ENCODE measurements at regions not wholly inside any gene's neighbourhood (a gene's known extent, or its start where the extent isn't known, plus 50 kb on each side); places are given as distances from the start of the nearest gene placed in this dataset.

GRCh38 chr13:69649063-69649392, 458.6 kb upstream of the ATXN8OS start:
- POLR2A ChIA-PET, result no interaction called here
- Histone ChIP-seq H3K4me1 (ENCODE audit: control insufficient read depth, insufficient read depth, low read length) (no peaks in the 10 kb centered on the region), H3K4me3 (ENCODE audit: low read depth, low read length) (no peak overlapping the region), H3K36me3 (ENCODE audit: control insufficient read depth in 2 of 2, insufficient read depth in 1 of 2, low read length in 2 of 2) (no peaks in the 10 kb centered on the region), H3K9me3 (ENCODE audit: control insufficient read depth, insufficient read depth, low read depth, low read length) (no peaks in the 10 kb centered on the region), H3K27ac (ENCODE audit: extremely low read depth, low read depth, low read length) (no peak overlapping the region)
- CTCF ChIA-PET, result no interaction called here
- TF ChIP-seq ZXDB (tag by site-specific recombination; IDR thresholded peaks at IDR 0.05) (no peak), ZNF561 (tag by site-specific recombination; IDR thresholded peaks at IDR 0.05; ENCODE audit: borderline replicate concordance) (no peak), ZNF747 (tag by site-specific recombination; IDR thresholded peaks at IDR 0.05) (no peak), ZNF18 (tag by site-specific recombination; IDR thresholded peaks at IDR 0.05) (no peak), ZNF133 (tag by site-specific recombination; IDR thresholded peaks at IDR 0.05) (no peak), ZNF366 (tag by site-specific recombination; conservative IDR thresholded peaks at IDR 0.05) (no peak), ZBTB21 (tag by site-specific recombination; IDR thresholded peaks at IDR 0.05) (no peak), ZNF416 (tag by site-specific recombination; IDR thresholded peaks at IDR 0.05) (no peak), SCRT1 (tag by site-specific recombination; IDR thresholded peaks at IDR 0.05; ENCODE audit: borderline replicate concordance) (no peak), ZNF202 (tag by site-specific recombination; IDR thresholded peaks at IDR 0.05; ENCODE audit: borderline replicate concordance) (no peak), ZNF214 (tag by site-specific recombination; IDR thresholded peaks at IDR 0.05; ENCODE audit: borderline replicate concordance) (no peak)
- TF ChIP-seq, protein P1, sequence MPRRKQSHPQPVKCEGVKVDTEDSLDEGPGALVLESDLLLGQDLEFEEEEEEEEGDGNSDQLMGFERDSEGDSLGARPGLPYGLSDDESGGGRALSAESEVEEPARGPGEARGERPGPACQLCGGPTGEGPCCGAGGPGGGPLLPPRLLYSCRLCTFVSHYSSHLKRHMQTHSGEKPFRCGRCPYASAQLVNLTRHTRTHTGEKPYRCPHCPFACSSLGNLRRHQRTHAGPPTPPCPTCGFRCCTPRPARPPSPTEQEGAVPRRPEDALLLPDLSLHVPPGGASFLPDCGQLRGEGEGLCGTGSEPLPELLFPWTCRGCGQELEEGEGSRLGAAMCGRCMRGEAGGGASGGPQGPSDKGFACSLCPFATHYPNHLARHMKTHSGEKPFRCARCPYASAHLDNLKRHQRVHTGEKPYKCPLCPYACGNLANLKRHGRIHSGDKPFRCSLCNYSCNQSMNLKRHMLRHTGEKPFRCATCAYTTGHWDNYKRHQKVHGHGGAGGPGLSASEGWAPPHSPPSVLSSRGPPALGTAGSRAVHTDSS (tag by site-specific recombination; IDR thresholded peaks at IDR 0.05), result no peak

GRCh38 chr13:69648340-69649062, 459.1 kb upstream of the ATXN8OS start:
- no peak overlapping the region for H3K27ac ChIP-seq (ENCODE audit: extremely low read depth, low read depth, low read length)
- H3K4me1 ChIP-seq (ENCODE audit: control insufficient read depth, insufficient read depth, low read length), result no peaks in the 10 kb centered on the region
- H3K9me3 ChIP-seq (ENCODE audit: control insufficient read depth, insufficient read depth, low read depth, low read length), result no peaks in the 10 kb centered on the region
- no peak overlapping the region for H3K4me3 ChIP-seq (ENCODE audit: low read depth, low read length)
- TF ChIP-seq ZNF776 (tag by site-specific recombination; IDR thresholded peaks at IDR 0.05; ENCODE audit: borderline replicate concordance), result no peak
- no peak for TF ChIP-seq ZNF214 (tag by site-specific recombination; IDR thresholded peaks at IDR 0.05; ENCODE audit: borderline replicate concordance)
- H3K36me3 ChIP-seq (ENCODE audit: control insufficient read depth in 2 of 2, insufficient read depth in 1 of 2, low read length in 2 of 2), result no peaks in the 10 kb centered on the region
- POLR2A ChIA-PET, result no interaction called here
- CTCF ChIA-PET, result no interaction called here

DNA sequence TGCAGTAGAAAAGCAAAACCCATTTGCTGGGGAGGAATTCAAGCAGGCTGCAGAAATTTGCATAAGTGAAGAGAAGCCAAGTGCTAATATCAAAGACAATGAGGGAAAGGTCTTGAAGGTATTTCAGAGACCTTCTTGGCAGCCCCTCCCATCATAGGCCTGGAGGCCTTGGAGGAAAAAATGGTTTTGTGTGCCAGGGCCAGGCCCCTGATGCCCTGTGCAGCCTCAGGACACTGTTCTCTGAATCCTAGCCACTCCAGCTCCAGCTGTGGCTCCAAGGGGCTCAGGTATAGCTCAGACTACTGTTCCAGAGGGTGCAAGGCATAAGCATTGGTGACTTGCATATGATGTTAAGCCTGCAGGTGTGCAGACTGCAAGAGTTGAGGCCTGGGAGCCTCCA, 463.2 kb upstream of the ATXN8OS start:
- H3K4me3 ChIP-seq (ENCODE audit: low read depth, low read length), result no peak overlapping the region
- POLR2A ChIA-PET, result no interaction called here
- H3K36me3 ChIP-seq (ENCODE audit: control insufficient read depth in 2 of 2, insufficient read depth in 1 of 2, low read length in 2 of 2), result no peaks in the 10 kb centered on the region

More for the DNA sequence above, 463.2 kb upstream of the ATXN8OS start:
- no peaks in the 10 kb centered on the region for H3K4me1 ChIP-seq (ENCODE audit: control insufficient read depth, insufficient read depth, low read length)
- H3K27ac ChIP-seq (ENCODE audit: extremely low read depth, low read depth, low read length), result no peak overlapping the region
- TF ChIP-seq TRIM28 (IDR thresholded peaks at IDR 0.05; ENCODE audit: borderline replicate concordance, low read length), result peak; percentile 99
- peak; percentile 80 for TF ChIP-seq ZNF585B (tag by site-specific recombination; IDR thresholded peaks at IDR 0.05)
- peak; percentile 86 for TF ChIP-seq SETDB1 (IDR thresholded peaks at IDR 0.05; ENCODE audit: insufficient read length, low read length)
- TF ChIP-seq RBAK (tag by site-specific recombination; IDR thresholded peaks at IDR 0.05), result no peak
- no peak for TF ChIP-seq ZNF280D (tag by site-specific recombination; IDR thresholded peaks at IDR 0.05)
- no peaks in the 10 kb centered on the region for H3K9me3 ChIP-seq (ENCODE audit: control insufficient read depth, insufficient read depth, low read depth, low read length)
- CTCF ChIA-PET, result no interaction called here
